C4-2B (cell line): ENCODE measurements at regions not wholly inside any gene's neighbourhood (a gene's known extent, or its start where the extent isn't known, plus 50 kb on each side); places are given as distances from the start of the nearest gene placed in this dataset.

Source experiments
- ZFX ChIP-seq: fragments of 450-650 bp; IDR thresholded peaks from 2 replicates; pipeline ENCODE4 v1.6.1; 2017
- TF ChIP-seq, protein P1 (sequence below): fragments of 450-650 bp; conservative IDR thresholded peaks from 2 replicates; pipeline ENCODE4 v1.5.1; 2017; ENCODE audit warnings: mild to moderate bottlenecking

DNA sequence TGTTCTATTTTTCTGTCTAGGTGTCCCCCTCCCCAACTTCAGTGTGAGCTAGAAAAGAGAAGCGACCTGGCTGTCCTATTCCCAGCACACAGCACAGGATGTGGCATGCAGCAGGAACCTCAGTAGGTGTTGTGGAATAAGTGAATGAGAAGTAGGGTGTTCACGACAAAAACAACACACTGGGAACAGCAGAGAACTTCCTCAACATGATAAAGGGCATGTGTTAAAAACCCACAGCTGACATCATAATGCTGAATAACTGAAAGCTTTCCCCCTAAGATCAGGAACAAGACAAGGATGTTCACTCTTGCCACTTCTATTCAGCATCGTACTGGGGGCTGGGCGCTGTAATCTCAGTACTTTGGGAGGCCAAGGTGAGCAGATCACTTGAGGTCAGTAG, 155.6 kb upstream of the ZNF618 start:
- TF ChIP-seq, protein P1, sequence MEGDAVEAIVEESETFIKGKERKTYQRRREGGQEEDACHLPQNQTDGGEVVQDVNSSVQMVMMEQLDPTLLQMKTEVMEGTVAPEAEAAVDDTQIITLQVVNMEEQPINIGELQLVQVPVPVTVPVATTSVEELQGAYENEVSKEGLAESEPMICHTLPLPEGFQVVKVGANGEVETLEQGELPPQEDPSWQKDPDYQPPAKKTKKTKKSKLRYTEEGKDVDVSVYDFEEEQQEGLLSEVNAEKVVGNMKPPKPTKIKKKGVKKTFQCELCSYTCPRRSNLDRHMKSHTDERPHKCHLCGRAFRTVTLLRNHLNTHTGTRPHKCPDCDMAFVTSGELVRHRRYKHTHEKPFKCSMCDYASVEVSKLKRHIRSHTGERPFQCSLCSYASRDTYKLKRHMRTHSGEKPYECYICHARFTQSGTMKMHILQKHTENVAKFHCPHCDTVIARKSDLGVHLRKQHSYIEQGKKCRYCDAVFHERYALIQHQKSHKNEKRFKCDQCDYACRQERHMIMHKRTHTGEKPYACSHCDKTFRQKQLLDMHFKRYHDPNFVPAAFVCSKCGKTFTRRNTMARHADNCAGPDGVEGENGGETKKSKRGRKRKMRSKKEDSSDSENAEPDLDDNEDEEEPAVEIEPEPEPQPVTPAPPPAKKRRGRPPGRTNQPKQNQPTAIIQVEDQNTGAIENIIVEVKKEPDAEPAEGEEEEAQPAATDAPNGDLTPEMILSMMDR: no peak
- TF ChIP-seq ZFX: no peak
